ENCODE measurements at regions not wholly inside any gene's neighbourhood (a gene's known extent, or its start where the extent isn't known, plus 50 kb on each side); places are given as distances from the start of the nearest gene placed in this dataset.
"Not testable (repeated sequence)": the region's sequence is repeated elsewhere in the genome, so short reads cannot be mapped to it uniquely, and the experiment has no call there.

- no peak for DNase-seq
Observed at GRCh38 chr5:58294598-58295305, 165.1 kb downstream of the PLK2 start.

- DNase-seq, result not testable (repeated sequence)
Observed at GRCh38 chr5:58288275-58288674, 171.6 kb downstream of the PLK2 start.

GRCh38 chr5:58286741-58287140, 173.1 kb downstream of the PLK2 start:
- no peak for DNase-seq

- DNase-seq, result no peak
Observed at GRCh38 chr5:58285900-58286299, 174.0 kb downstream of the PLK2 start.

- no peak for DNase-seq
Observed at GRCh38 chr5:58284886-58285285, 175.0 kb downstream of the PLK2 start.

- DNase-seq, result no peak
Observed at GRCh38 chr5:58281189-58281588, 178.7 kb downstream of the PLK2 start.

- DNase-seq, result no peak
Observed at GRCh38 chr5:58279259-58279658, 180.6 kb downstream of the PLK2 start.

- DNase-seq, result no peak
Observed at GRCh38 chr5:58276431-58276830, 183.5 kb downstream of the PLK2 start.

GRCh38 chr5:58275516-58275915, 184.4 kb downstream of the PLK2 start:
- DNase-seq, result no peak

GRCh38 chr5:58274191-58274590, 185.7 kb downstream of the PLK2 start:
- DNase-seq, result no peak

- DNase-seq, result no peak
Observed at GRCh38 chr5:58273711-58274110, 186.2 kb downstream of the PLK2 start.

- DNase-seq, result no peak
Observed at GRCh38 chr5:58268268-58268667, 191.6 kb downstream of the PLK2 start.

GRCh38 chr5:58266402-58266801, 193.5 kb downstream of the PLK2 start:
- DNase-seq, result no peak

- DNase-seq, result no peak
Observed at GRCh38 chr5:58265246-58265930, 194.5 kb downstream of the PLK2 start.

GRCh38 chr5:58264276-58264675, 195.6 kb downstream of the PLK2 start:
- DNase-seq, result no peak

- no peak for DNase-seq
Observed at GRCh38 chr5:58263296-58263695, 196.6 kb downstream of the PLK2 start.

- DNase-seq, result no peak
Observed at GRCh38 chr5:58262226-58262625, 197.7 kb downstream of the PLK2 start.

- no peak for DNase-seq
Observed at GRCh38 chr5:58261605-58262004, 198.3 kb downstream of the PLK2 start.

- no peak for DNase-seq
Observed at GRCh38 chr5:58260243-58260642, 199.6 kb downstream of the PLK2 start.

GRCh38 chr5:58259685-58260152, 200.2 kb downstream of the PLK2 start:
- no peak for DNase-seq

- DNase-seq, result no peak
Observed at GRCh38 chr5:58258984-58259684, 200.8 kb downstream of the PLK2 start.

- DNase-seq, result no peak
Observed at GRCh38 chr5:58255970-58256369, 203.9 kb downstream of the PLK2 start.

GRCh38 chr5:58255386-58255785, 204.5 kb downstream of the PLK2 start:
- DNase-seq, result no peak

- DNase-seq, result no peak
Observed at GRCh38 chr5:58248221-58248620, 211.7 kb downstream of the PLK2 start.
